ENCODE measurements at regions not wholly inside any gene's neighbourhood (a gene's known extent, or its start where the extent isn't known, plus 50 kb on each side); places are given as distances from the start of the nearest gene placed in this dataset.

- TF ChIP-seq CTCF (IDR thresholded peaks at IDR 0.05) (no peak), POLR2A (IDR thresholded peaks at IDR 0.05) (no peak)
Observed at GRCh38 chr3:28138043-28138610, 103.3 kb upstream of the CMC1 start.
